A549 (cell line): ENCODE measurements at regions not wholly inside any gene's neighbourhood (a gene's known extent, or its start where the extent isn't known, plus 50 kb on each side); places are given as distances from the start of the nearest gene placed in this dataset.

Source experiments
- CEBPB ChIP-seq, 2 experiments: fragments of >200 bp in 1 of 2; sonication (Bioruptor Twin) in 1 of 2; formaldehyde crosslinking in 1 of 2; IDR thresholded peaks; 2 replicates each; pipeline ENCODE4 v1.6.1; 2012 to 2016
- CHD4 ChIP-seq: fragments of 200-600 bp; sonication (generic); IDR thresholded peaks from 2 replicates; pipeline ENCODE4 v1.6.1; 2016; ENCODE audit warnings: antibody characterized with exemption, mild to moderate bottlenecking, borderline replicate concordance
- ELK1 ChIP-seq: fragments of 150-350 bp; IDR thresholded peaks from 2 replicates; pipeline ENCODE4 v1.6.1; 2014; ENCODE audit warnings: low read depth, mild to moderate bottlenecking, low read length
- EP300 ChIP-seq, 2 experiments: fragments of >200 bp; sonication (Bioruptor Twin); formaldehyde crosslinking; IDR thresholded peaks; 2 replicates in 1 of 2; 3 replicates in 1 of 2; pipeline ENCODE4 v1.6.1; 2016 to 2017
- KDM5A ChIP-seq: fragments of 200-600 bp; sonication (generic); IDR thresholded peaks from 2 replicates; pipeline ENCODE4 v1.6.1; 2016; ENCODE audit warnings: antibody characterized with exemption, mild to moderate bottlenecking
- NFE2L2 ChIP-seq: fragments of 150-350 bp; conservative IDR thresholded peaks from 2 replicates; pipeline ENCODE4 v1.6.1; 2014; ENCODE audit warnings: low read length
- POLR2A ChIP-seq: IDR thresholded peaks from 2 replicates; pipeline ENCODE4 v1.6.1; 2012; ENCODE audit warnings: mild to moderate bottlenecking, low read length
- POLR2AphosphoS2 ChIP-seq: conservative IDR thresholded peaks from 2 replicates; pipeline ENCODE4 v1.6.1; 2012; ENCODE audit warnings: low read length, improper control_type of control experiment, inconsistent platforms
- RAD21 ChIP-seq, 2 experiments: fragments of >200 bp in 1 of 2; sonication (Bioruptor Twin) in 1 of 2; formaldehyde crosslinking in 1 of 2; IDR thresholded peaks in 1 of 2; conservative IDR thresholded peaks in 1 of 2; 2 replicates in 1 of 2; 3 replicates in 1 of 2; pipeline ENCODE4 v1.6.1; 2012 to 2018; ENCODE audit warnings: inconsistent platforms in 1 of 2
- ZC3H11A ChIP-seq: fragments of 450-650 bp; IDR thresholded peaks from 2 replicates; pipeline ENCODE4 v1.6.1; 2014; ENCODE audit warnings: antibody characterized with exemption, mild to moderate bottlenecking
- TF ChIP-seq, protein P1 (sequence below): fragments of >200 bp; sonication (Bioruptor Twin); formaldehyde crosslinking; IDR thresholded peaks from 2 replicates; pipeline ENCODE4 v1.6.1; 2016
- TF ChIP-seq, protein P2 (sequence below): IDR thresholded peaks from 2 replicates; pipeline ENCODE4 v1.6.1; 2012

GRCh38 chr7:52715701-52716100 is 319.7 kb upstream of the POM121L12 start:
- TF ChIP-seq, protein P1, sequence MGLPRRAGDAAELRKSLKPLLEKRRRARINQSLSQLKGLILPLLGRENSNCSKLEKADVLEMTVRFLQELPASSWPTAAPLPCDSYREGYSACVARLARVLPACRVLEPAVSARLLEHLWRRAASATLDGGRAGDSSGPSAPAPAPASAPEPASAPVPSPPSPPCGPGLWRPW, result no peak
- TF ChIP-seq CEBPB (IDR thresholded peaks at IDR 0.05) (no peak), NFE2L2 (no peak), ELK1 (no peak), POLR2AphosphoS2 (no peak), ZC3H11A (no peak), KDM5A (no peak), EP300 (IDR thresholded peaks at IDR 0.05) (no peak), RAD21 (conservative IDR thresholded peaks at IDR 0.05 in 1 of 2, IDR thresholded peaks at IDR 0.05 in 1 of 2) (no peak), POLR2A (no peak), CHD4 (no peak)
- TF ChIP-seq, protein P2, sequence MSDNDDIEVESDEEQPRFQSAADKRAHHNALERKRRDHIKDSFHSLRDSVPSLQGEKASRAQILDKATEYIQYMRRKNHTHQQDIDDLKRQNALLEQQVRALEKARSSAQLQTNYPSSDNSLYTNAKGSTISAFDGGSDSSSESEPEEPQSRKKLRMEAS, result no peak
